IPS DF 19.7 (cell line): ENCODE measurements at regions not wholly inside any gene's neighbourhood (a gene's known extent, or its start where the extent isn't known, plus 50 kb on each side); places are given as distances from the start of the nearest gene placed in this dataset.

ENCODE experiments used
- DNase-seq: peaks from one replicate; pipeline ENCODE4 v3.0.0-alpha.2; 2013; ENCODE audit warnings: low read depth, low spot score

DNA sequence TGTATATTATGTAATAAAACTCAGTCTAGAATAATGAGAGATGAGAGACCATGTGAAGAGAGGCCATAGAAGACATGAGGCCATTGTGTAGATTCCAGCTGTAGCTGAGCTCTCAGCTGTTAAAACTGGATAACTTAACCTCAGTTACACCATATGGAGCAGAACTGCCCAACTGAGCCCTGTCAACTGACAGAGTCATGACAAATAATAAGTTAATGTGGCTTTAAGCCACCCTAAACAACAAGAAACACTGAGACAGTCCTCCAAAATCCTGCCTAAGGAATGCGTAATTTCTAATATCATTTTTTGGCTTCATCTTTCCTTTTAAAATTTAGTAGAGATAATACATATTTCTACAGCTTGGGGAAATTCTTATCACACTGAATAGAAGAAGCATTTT is 580.0 kb upstream of the RGS18 start:
- no peak for DNase-seq

- DNase-seq, result no peak
Observed at GRCh38 chr1:191579019-191579418, 579.2 kb upstream of the RGS18 start.

DNA sequence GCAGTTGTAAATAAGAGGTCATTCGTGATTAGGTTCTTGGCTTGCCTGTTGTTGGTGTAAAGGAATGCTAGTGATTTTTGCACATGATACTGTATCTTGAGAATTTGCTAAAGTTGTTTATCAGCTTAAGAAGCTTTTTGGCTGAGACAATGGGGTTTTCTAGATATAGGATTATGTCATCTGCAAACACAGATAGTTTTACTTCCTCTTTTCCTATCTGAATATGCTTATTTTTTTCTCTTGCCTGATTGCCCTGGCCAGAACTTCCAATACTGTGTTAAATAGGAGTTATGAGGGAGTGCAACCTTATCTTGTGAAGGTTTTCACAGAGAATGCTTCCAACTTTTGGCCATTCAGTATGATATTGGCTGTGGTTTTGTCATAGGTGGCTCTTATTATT is 576.1 kb upstream of the RGS18 start:
- no peak for DNase-seq

DNA sequence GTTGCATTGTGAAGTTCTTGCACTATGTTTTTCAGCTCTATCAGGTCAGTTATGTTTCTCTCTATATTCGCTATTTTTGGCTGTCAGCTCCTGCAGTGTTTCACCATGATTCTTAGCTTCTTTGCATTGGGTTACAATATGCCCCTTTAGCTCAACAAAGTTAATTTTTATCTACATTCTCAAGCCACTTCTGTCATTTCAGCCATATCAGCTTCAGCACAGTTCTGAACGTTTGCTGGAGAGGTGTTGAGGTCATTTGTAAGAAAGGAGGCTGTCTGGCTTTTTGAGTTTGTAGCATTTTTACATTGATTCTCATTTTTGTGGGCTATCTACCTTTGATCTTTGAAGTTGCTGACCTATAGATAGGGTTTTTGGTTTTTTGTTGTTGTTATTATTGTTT is 573.2 kb upstream of the RGS18 start:
- DNase-seq, result no peak

GRCh38 chr1:191588905-191589304 is 569.4 kb upstream of the RGS18 start:
- no peak for DNase-seq

DNA sequence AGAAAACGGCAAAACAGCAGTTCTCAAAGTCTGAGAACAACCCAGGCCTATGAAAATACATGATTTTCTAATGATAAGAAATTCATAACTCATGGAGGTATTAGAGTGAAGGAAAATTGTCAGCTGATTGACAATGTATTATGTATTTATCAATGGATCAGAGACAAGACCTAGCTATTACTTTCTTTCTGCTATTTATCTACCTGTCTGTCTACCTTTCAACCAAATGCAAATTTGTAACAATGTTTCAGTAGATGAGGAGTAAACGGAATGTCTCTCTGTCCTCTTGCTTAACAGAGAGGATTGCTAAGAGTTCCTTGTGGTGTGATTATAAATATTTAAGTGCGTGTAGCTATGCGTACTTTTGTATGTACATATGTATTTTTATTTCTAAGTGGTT is 568.7 kb upstream of the RGS18 start:
- no peak for DNase-seq

DNA sequence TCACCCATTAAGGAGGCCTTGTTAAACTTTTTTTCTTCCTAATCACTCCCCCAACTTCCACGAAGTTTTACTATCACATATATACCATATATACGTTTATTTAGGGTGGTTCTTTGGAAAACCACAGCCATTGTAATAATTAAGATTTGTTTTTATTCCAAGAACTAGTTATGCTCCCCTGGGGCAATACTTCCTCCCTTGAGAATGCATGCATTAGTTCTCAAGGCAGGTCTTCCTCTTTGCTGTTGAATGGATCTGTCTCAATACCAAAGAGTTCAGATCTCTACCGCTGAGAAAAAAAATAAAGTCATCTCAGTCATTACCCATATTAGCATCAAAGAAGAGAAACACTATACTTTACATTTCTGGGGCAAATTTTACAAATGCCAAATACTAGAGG is 567.7 kb upstream of the RGS18 start:
- no peak for DNase-seq

DNA sequence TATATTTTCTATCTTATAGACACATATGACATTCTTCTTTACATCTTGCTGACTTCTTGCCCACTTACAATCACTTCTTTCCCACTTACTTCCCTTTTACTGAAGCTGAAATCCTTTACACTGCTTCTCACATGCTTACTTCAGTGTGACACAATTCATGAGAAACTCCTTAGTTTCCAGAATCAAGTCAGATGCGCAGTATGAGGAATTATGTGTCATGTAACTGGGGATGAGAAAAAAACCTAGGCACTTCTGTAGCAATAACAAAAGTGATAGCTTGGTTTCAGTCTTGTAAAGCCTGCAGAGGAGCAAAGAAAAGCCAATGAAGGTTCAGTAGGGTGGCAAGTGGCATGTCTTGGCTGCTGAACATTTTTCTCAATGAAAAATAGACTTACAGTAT is 566.2 kb upstream of the RGS18 start:
- no peak for DNase-seq

- no peak for DNase-seq
Observed at GRCh38 chr1:191592907-191593306, 565.4 kb upstream of the RGS18 start.

DNA sequence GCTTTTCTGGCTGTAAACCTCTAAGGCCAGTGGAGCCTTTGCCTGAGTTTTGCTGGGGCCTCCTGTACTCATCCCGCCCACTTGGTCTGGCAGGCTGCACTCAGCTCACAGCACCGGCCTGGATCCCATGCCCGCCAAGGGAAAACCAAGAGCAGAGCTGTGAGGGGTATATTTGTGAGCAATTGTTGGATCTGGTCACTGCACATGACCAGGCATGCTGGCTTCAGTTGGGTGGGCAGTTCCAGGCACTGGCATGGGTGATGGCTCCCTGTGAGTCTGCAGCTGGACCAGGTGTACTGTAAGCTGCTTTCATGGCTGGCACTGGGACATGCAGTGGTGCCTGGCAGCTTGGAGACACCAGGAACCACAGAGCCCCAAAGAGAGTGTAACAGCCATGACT is 563.1 kb upstream of the RGS18 start:
- no peak for DNase-seq

- DNase-seq, result no peak
Observed at GRCh38 chr1:191608367-191608766, 549.9 kb upstream of the RGS18 start.

GRCh38 chr1:191609305-191609704 is 549.0 kb upstream of the RGS18 start:
- DNase-seq, result no peak

DNA sequence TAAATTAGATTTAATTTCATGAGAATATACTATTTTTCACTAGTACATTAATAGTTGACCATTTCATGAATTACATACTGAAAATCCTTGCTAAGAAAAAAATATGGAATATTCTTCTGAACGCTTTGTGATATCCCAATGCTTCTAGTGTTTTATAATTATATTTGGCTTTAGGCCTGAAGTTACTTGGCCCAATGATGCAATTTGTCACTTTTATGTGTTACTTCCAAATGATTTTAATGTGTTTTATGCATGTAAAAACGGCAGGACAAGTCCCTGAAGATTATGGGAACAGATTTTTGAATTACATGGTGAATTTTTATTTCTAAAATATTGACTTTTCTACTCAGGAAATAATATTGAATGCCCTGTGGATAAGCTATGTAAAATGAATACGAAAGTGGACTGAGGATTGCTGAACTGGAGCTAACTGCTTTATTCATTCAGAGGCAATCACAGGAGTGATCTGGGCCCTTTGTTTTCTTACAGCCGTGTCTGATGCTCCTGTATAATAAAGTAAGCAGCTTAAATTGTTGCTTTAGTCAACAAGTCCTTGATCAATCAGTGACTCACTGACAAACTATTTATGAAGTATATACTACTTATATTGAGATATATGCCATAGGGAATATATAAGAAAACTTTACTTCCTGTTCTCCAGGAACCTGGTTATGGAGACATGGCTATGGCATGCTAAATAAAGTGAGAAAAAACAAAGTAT is 543.0 kb upstream of the RGS18 start:
- no peak for DNase-seq

DNA sequence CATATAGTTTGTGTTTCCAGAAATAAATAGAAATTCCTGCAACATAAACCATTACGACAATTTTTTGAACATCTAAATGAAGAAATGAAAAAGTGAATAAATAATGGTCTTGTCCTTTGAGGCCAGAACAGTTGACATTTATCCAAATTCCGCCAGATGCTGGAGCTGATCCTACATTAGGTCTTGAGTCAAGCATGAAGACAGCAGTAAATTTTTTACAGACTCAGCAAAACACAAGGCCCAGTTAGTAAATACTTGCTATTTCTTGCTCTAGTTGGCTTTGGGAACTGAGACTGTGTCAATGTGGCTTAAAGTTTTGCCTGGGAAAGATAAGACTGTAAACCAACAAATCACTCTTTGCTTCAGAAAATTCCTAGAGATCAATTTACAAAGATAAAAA is 540.1 kb upstream of the RGS18 start:
- no peak for DNase-seq

DNA sequence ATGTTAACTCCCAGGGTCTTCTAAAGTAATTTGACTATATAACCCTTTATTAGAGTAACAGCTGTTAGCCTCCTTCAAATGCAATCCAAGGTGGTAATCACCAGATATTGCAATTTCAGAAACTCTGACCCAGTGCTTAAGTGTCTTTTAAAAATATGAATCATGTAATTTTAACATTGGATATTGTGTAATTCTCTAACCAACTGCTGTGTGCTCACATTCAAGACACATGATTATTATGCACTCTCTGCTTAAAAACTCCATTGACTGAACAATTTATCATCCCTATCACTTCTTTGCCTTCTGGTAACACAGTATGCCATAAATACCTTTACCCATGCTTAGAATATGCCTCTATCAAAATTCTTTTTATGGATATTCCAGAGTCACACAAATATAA is 537.4 kb upstream of the RGS18 start:
- no peak for DNase-seq

DNA sequence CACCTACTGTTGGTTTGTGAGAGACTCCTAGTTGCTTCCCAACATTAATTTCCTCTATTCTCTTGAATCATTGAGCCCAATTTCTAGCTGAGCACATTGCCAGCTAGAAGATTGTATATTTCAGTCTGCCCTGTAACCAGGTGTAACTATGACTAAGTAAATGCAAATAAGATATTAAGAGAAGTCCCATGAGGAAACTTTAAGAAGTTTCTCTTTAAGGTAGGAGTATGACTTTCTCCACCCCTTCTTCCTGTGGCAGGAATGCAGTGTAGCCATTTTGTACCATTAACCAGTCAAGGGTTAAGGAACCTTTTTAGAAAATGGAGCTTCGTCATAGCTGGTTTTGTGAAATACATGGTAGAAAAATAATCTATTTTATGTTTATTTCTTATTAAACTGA is 534.2 kb upstream of the RGS18 start:
- no peak for DNase-seq

DNA sequence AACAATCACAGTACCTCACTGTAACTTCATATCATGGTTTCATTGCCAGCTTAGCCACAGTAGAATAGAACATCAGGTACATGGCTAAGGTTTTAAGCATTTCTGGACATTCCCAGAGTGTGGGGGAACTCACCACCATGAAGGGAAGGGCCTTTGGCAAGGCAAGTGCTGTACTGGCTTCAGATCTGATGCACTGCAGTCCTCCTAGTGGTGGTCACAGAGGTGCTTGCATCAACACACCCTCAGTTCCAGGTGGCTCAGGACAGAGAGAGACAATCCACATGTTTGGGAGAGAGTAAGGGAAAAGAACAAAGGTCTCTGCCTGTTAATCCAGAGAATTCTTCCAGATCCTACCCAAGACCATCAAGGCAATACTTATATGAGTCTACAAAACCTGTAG is 528.4 kb upstream of the RGS18 start:
- no peak for DNase-seq

DNA sequence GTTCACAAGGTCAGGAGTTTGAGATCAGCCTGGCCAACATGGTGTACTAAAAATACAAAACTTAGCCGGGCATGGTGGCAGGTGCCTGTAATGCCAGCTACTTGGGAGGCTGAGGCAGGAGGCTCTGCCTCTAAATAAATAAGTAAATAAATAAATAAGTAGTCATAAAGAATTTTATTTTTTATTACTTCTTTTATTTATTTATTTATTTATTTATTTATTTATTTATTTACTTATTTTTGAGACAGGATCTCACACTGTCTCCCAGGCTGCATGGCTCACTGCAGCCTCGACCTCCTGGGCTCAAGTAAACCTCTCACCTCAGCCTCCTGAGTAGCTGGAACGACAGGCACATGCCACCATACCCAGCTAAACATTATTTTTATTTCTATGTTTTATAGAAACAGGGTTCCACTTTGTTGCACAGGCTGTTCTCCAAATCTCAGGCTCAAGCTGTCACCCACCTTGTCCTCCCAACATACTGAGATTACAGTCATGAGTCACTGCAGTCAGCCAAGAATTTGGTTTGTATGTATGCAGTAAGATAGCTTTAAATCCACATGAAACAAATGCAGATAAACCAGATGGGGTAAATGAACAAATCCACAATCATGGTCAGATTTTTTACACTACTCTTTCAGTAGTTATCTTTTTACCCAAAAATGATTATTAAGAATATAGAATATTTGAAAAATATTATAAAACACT is 523.3 kb upstream of the RGS18 start:
- no peak for DNase-seq

DNA sequence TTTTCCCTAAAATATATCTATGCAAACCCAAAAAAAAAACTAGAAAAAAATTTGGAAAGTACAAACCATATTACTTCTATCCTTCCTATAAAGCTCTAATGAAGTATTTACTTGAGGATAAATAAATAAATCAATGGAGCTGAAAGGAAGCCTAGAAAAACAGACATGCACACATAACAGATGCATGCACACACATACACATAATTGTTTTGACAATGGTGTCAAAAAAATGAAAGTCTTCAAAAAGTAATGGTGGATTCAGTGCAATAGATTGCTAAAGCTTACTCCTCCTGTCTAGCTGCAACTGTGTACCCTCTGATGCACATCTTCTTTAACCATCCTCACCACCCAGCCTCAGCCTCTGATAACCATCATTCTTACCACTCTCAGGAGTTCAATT is 521.9 kb upstream of the RGS18 start:
- no peak for DNase-seq

GRCh38 chr1:191641420-191642260 is 516.6 kb upstream of the RGS18 start:
- no peak for DNase-seq

- no peak for DNase-seq
Observed at GRCh38 chr1:191643060-191643459, 515.2 kb upstream of the RGS18 start.

- no peak for DNase-seq
Observed at GRCh38 chr1:191648939-191649338, 509.3 kb upstream of the RGS18 start.

DNA sequence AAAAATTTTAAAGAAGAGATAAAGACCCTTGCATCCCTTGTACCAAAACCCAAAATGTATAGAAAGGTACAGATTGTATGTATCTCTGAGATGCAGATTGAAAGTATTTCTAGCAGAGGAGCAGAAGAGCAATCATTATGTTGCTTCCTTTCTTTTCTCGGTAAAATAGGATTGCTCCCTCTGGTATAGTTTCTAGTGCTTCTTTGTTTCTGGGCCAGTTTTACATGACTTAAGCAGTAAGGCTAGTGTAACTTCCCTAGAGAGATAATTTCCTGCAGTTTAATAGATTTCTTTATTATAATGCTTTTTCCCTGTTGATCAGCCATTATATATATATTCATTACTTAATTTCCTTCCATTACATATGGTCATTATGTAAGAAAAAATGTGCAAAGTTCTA is 496.2 kb upstream of the RGS18 start:
- DNase-seq, result no peak
